Smooth muscle cell (in vitro differentiated cells): ENCODE measurements at regions not wholly inside any gene's neighbourhood (a gene's known extent, or its start where the extent isn't known, plus 50 kb on each side); places are given as distances from the start of the nearest gene placed in this dataset.

ENCODE experiments used
- DNase-seq: peaks from one replicate; lab custom pipeline; 2025; ENCODE audit not compliant: unreplicated experiment; lab: John Stamatoyannopoulos, UW
- H2AFZ ChIP-seq: fragments of 200-600 bp; sonication (generic); 2 replicates; pipeline ENCODE4 v1.6.0; 2016; ENCODE audit warnings: antibody characterized with exemption, low read depth, mild to moderate bottlenecking
- H3F3A ChIP-seq: fragments of 200-600 bp; sonication (generic); 2 replicates; pipeline ENCODE4 v1.6.0; 2017; ENCODE audit warnings: antibody characterized with exemption, low read depth
- H3K27ac ChIP-seq: fragments of 200-600 bp; sonication (generic); 2 replicates; pipeline ENCODE4 v1.5.1; 2016; ENCODE audit warnings: low read depth, mild to moderate bottlenecking
- H3K27me3 ChIP-seq: fragments of 200-600 bp; sonication (generic); 2 replicates; pipeline ENCODE4 v1.6.1; 2016; ENCODE audit warnings: low read depth, mild to moderate bottlenecking
- H3K36me3 ChIP-seq: fragments of 200-600 bp; sonication (generic); 2 replicates; pipeline ENCODE4 v1.5.1; 2016; ENCODE audit warnings: low read depth
- H3K4me1 ChIP-seq: fragments of 200-600 bp; sonication (generic); 2 replicates; pipeline ENCODE4 v1.5.1; 2016; ENCODE audit warnings: low read depth
- H3K4me2 ChIP-seq: fragments of 200-600 bp; sonication (generic); 2 replicates; pipeline ENCODE4 v1.6.0; 2016; ENCODE audit warnings: mild to moderate bottlenecking
- H3K4me3 ChIP-seq: fragments of 200-600 bp; sonication (generic); 2 replicates; pipeline ENCODE4 v1.5.1; 2016; ENCODE audit warnings: mild to moderate bottlenecking
- H3K79me2 ChIP-seq: fragments of 200-600 bp; sonication (generic); 2 replicates; pipeline ENCODE4 v1.6.0; 2016; ENCODE audit warnings: low read depth, mild to moderate bottlenecking
- H3K9ac ChIP-seq: fragments of 200-600 bp; sonication (generic); 2 replicates; pipeline ENCODE4 v1.6.0; 2016; ENCODE audit warnings: low read depth
- H3K9me3 ChIP-seq: fragments of 200-600 bp; sonication (generic); replicated peaks from 2 replicates; pipeline ENCODE4 v1.5.1; 2016; ENCODE audit warnings: low read depth
- H4K20me1 ChIP-seq: fragments of 200-600 bp; sonication (generic); 2 replicates; pipeline ENCODE4 v1.6.0; 2016; ENCODE audit warnings: low read depth
- CTCF ChIP-seq: fragments of 200-600 bp; sonication (generic); IDR thresholded peaks from 2 replicates; pipeline ENCODE4 v1.5.1; 2017; ENCODE audit warnings: borderline replicate concordance, mild to moderate bottlenecking, antibody characterized with exemption; ENCODE audit not compliant: insufficient read depth, poor library complexity, severe bottlenecking
- WGBS: methylation state at CpG from one replicate; pipeline ENCODE4 v1.1.7; 2016; ENCODE audit warnings: low lambda C conversion rate; 5-methylcytosine and 5-hydroxymethylcytosine counted together

- Histone ChIP-seq H4K20me1 (no peaks in the 10 kb centered on the region), H3K4me1 (peaks cover 4% of the 10 kb centered on the region), H3K79me2 (no peaks in the 10 kb centered on the region), H3K36me3 (no peaks in the 10 kb centered on the region), H3K27ac (no peak overlapping the region), H3F3A (no peaks in the 10 kb centered on the region), H2AFZ (no peak overlapping the region), H3K9me3 (no peaks in the 10 kb centered on the region), H3K27me3 (no peaks in the 10 kb centered on the region), H3K4me3 (no peak overlapping the region), H3K9ac (no peak overlapping the region), H3K4me2 (no peak overlapping the region)
- no peak for DNase-seq
- TF ChIP-seq CTCF, result no peak
Measured at GRCh38 chr5:97250113-97250512, 67.1 kb upstream of the RIOK2 start.

GRCh38 chr5:97266076-97266475 lies 83.0 kb upstream of the RIOK2 start:
- Histone ChIP-seq H3F3A (no peaks in the 10 kb centered on the region), H3K27ac (no peak overlapping the region), H3K4me3 (no peak overlapping the region), H3K4me2 (no peak overlapping the region), H2AFZ (no peak overlapping the region), H3K79me2 (no peaks in the 10 kb centered on the region), H3K9ac (no peak overlapping the region), H3K36me3 (no peaks in the 10 kb centered on the region), H3K9me3 (no peaks in the 10 kb centered on the region), H3K27me3 (no peaks in the 10 kb centered on the region), H3K4me1 (no peaks in the 10 kb centered on the region), H4K20me1 (no peaks in the 10 kb centered on the region)
- DNase-seq, result no peak
- no peak for TF ChIP-seq CTCF

GRCh38 chr5:97266576-97266975 lies 83.5 kb upstream of the RIOK2 start:
- Histone ChIP-seq H3K4me1 (no peaks in the 10 kb centered on the region), H3K36me3 (no peaks in the 10 kb centered on the region), H3F3A (no peaks in the 10 kb centered on the region), H3K79me2 (no peaks in the 10 kb centered on the region), H3K4me3 (no peak overlapping the region), H3K4me2 (no peak overlapping the region), H4K20me1 (no peaks in the 10 kb centered on the region), H3K27ac (no peak overlapping the region), H3K9me3 (no peaks in the 10 kb centered on the region), H2AFZ (no peak overlapping the region), H3K9ac (no peak overlapping the region), H3K27me3 (no peaks in the 10 kb centered on the region)
- DNase-seq, result no peak
- no peak for TF ChIP-seq CTCF
- 85% methylated on average over 5 of the region's 5 CpGs for WGBS

- H3K4me2 ChIP-seq, result no peak overlapping the region
- H3K27ac ChIP-seq, result no peak overlapping the region
- H3K36me3 ChIP-seq, result no peaks in the 10 kb centered on the region
- no peak overlapping the region for H3K9ac ChIP-seq
- no peak overlapping the region for H3K4me3 ChIP-seq
- H2AFZ ChIP-seq, result no peak overlapping the region
- H4K20me1 ChIP-seq, result no peaks in the 10 kb centered on the region
- H3K4me1 ChIP-seq, result no peaks in the 10 kb centered on the region
- H3K9me3 ChIP-seq, result no peaks in the 10 kb centered on the region
- H3K27me3 ChIP-seq, result no peaks in the 10 kb centered on the region
- 90% methylated on average over 3 of the region's 3 CpGs for WGBS
- no peaks in the 10 kb centered on the region for H3K79me2 ChIP-seq
- no peaks in the 10 kb centered on the region for H3F3A ChIP-seq
- DNase-seq, result no peak
- no peak for TF ChIP-seq CTCF
Measured at GRCh38 chr5:97267767-97268166, 84.7 kb upstream of the RIOK2 start.
